H1 (cell line): ENCODE measurements at regions not wholly inside any gene's neighbourhood (a gene's known extent, or its start where the extent isn't known, plus 50 kb on each side); places are given as distances from the start of the nearest gene placed in this dataset.

Source experiments
- CTCF ChIA-PET: fragments of 300-600 bp; sonication (Branson Sonifier 250); formaldehyde crosslinking; loops from one replicate; lab custom pipeline; 2021; ENCODE audit not compliant: partially characterized antibody; lab: Charles Lee
- POLR2A ChIA-PET: fragments of 300-600 bp; sonication (Branson Sonifier 250); formaldehyde crosslinking; loops from one replicate; lab custom pipeline; 2021; ENCODE audit warnings: inconsistent platforms; ENCODE audit not compliant: partially characterized antibody; lab: Charles Lee
- DNase-seq, 2 experiments: peaks; one replicate each; pipeline versions ENCODE4 v3.0.0 to v3.0.0-alpha.2; 2010 to 2022; ENCODE audit warnings: low spot score in 2 of 2, low read depth in 1 of 2, mixed read lengths in 1 of 2
- FAIRE-seq: peaks from 2 replicates; lab custom pipeline; 2011; peaks lifted over from hg19 to GRCh38; lab: Jason Lieb, UNC
- H2AFZ ChIP-seq: 2 replicates; pipeline ENCODE4 v1.8.1; 2012; ENCODE audit warnings: low read length, inconsistent platforms
- H2AK5ac ChIP-seq: 2 replicates; pipeline ENCODE4 v1.6.1; 2013; ENCODE audit warnings: low read depth, low read length
- H2BK120ac ChIP-seq: replicated peaks from 2 replicates; pipeline ENCODE3; 2013; ENCODE audit warnings: low read depth, low read length, inconsistent platforms
- H2BK12ac ChIP-seq: 2 replicates; pipeline ENCODE4 v1.6.1; 2013; ENCODE audit warnings: low read depth, low read length
- H2BK15ac ChIP-seq: 2 replicates; pipeline ENCODE4 v1.6.1; 2013; ENCODE audit warnings: low read length
- H2BK20ac ChIP-seq: 2 replicates; pipeline ENCODE4 v1.6.1; 2013; ENCODE audit warnings: low read length
- H2BK5ac ChIP-seq: 2 replicates; pipeline ENCODE4 v1.6.1; 2013; ENCODE audit warnings: low read depth, low read length
- H3K14ac ChIP-seq: 2 replicates; pipeline ENCODE4 v1.6.1; 2013; ENCODE audit warnings: inconsistent platforms; ENCODE audit not compliant: insufficient read length
- H3K18ac ChIP-seq: 2 replicates; pipeline ENCODE4 v1.6.1; 2013; ENCODE audit warnings: low read length; ENCODE audit errors: extremely low read depth
- H3K23ac ChIP-seq: 2 replicates; pipeline ENCODE4 v1.6.1; 2013; ENCODE audit warnings: inconsistent platforms; ENCODE audit not compliant: insufficient read length
- H3K23me2 ChIP-seq: 2 replicates; pipeline ENCODE4 v1.6.1; 2013; ENCODE audit warnings: low read depth, low read length
- H3K27ac ChIP-seq: 2 replicates; pipeline ENCODE4 v1.6.1; 2011; ENCODE audit warnings: low read depth, low read length, inconsistent platforms
- H3K27me3 ChIP-seq, 4 experiments: replicated peaks in 1 of 4; 1 replicate in 1 of 4; 2 replicates in 3 of 4; pipeline versions ENCODE4 v1.6.1 to v1.8.1; 2011 to 2013; ENCODE audit warnings: low read length in 3 of 4, mild to moderate bottlenecking in 3 of 4, inconsistent platforms in 2 of 4, mixed read lengths in 2 of 4, moderate library complexity in 1 of 4; ENCODE audit not compliant: control insufficient read depth in 3 of 4, insufficient read depth in 3 of 4; ENCODE audit errors: extremely low read depth in 1 of 4
- H3K36me3 ChIP-seq, 4 experiments: 2 replicates each; pipeline versions ENCODE4 v1.6.1 to v1.8.1; 2011 to 2013; ENCODE audit warnings: mild to moderate bottlenecking in 4 of 4, low read length in 3 of 4, moderate library complexity in 2 of 4, control low read depth in 1 of 4, inconsistent platforms in 1 of 4; ENCODE audit not compliant: insufficient read depth in 4 of 4, control insufficient read depth in 2 of 4
- H3K4ac ChIP-seq: replicated peaks from 2 replicates; pipeline ENCODE3; 2013; ENCODE audit warnings: low read length, low read depth, mixed read lengths, inconsistent platforms; ENCODE audit not compliant: insufficient read length
- H3K4me1 ChIP-seq, 4 experiments: replicated peaks in 1 of 4; 1 replicate in 1 of 4; 2 replicates in 3 of 4; pipeline versions ENCODE4 v1.6.1 to v1.8.1; 2011 to 2013; ENCODE audit warnings: low read length in 3 of 4, inconsistent platforms in 2 of 4, mixed read lengths in 1 of 4; ENCODE audit not compliant: insufficient read depth in 4 of 4, control insufficient read depth in 3 of 4
- H3K4me2 ChIP-seq, 2 experiments: 2 replicates each; pipeline versions ENCODE4 v1.6.1 to v1.8.1; 2011 to 2013; ENCODE audit warnings: low read depth in 2 of 2, low read length in 2 of 2, control low read depth in 1 of 2, inconsistent platforms in 1 of 2, mild to moderate bottlenecking in 1 of 2; ENCODE audit not compliant: insufficient read depth in 1 of 2
- H3K4me3 ChIP-seq, 4 experiments: fragments of 200-600, 300-600 bp in 1 of 4; sonication (generic), shearing (Covaris generic), sonication (Bioruptor Twin) in 1 of 4; 2 replicates each; pipeline versions ENCODE4 v1.5.1 to v1.8.1; 2011 to 2016; ENCODE audit warnings: low read length in 4 of 4, low read depth in 3 of 4, control low read depth in 2 of 4, inconsistent platforms in 2 of 4, mild to moderate bottlenecking in 2 of 4, mixed read lengths in 1 of 4, moderate library complexity in 1 of 4; ENCODE audit not compliant: insufficient read depth in 2 of 4; ENCODE audit errors: extremely low read depth in 1 of 4
- H3K56ac ChIP-seq: replicated peaks from 2 replicates; pipeline ENCODE3; 2013; ENCODE audit warnings: low read depth, mild to moderate bottlenecking, mixed read lengths, low read length, inconsistent platforms; ENCODE audit not compliant: insufficient read length
- H3K79me1 ChIP-seq: 2 replicates; pipeline ENCODE4 v1.6.1; 2013; ENCODE audit warnings: low read depth, low read length, control low read depth
- H3K79me2 ChIP-seq, 2 experiments: 2 replicates each; pipeline versions ENCODE4 v1.6.1 to v1.8.1; 2012 to 2013; ENCODE audit warnings: low read length in 2 of 2, mild to moderate bottlenecking in 2 of 2, inconsistent platforms in 1 of 2; ENCODE audit not compliant: insufficient read depth in 2 of 2, control insufficient read depth in 1 of 2
- H3K9ac ChIP-seq, 4 experiments: replicated peaks in 1 of 4; 1 replicate in 1 of 4; 2 replicates in 3 of 4; pipeline versions ENCODE4 v1.6.1 to v1.8.1; 2011 to 2013; ENCODE audit warnings: low read depth in 3 of 4, low read length in 3 of 4, control low read depth in 2 of 4, mild to moderate bottlenecking in 2 of 4, moderate library complexity in 2 of 4, inconsistent platforms in 1 of 4; ENCODE audit errors: extremely low read depth in 1 of 4
- H3K9me3 ChIP-seq, 2 experiments: 2 replicates each; pipeline versions ENCODE4 v1.6.1 to v1.8.1; 2012 to 2013; ENCODE audit warnings: mild to moderate bottlenecking in 2 of 2, moderate library complexity in 2 of 2, control low read depth in 1 of 2, inconsistent platforms in 1 of 2, low read depth in 1 of 2, low read length in 1 of 2, mixed read lengths in 1 of 2; ENCODE audit not compliant: insufficient read depth in 2 of 2
- H4K20me1 ChIP-seq, 2 experiments: replicated peaks in 1 of 2; 2 replicates each; pipeline versions ENCODE3 to v1.8.1; 2011 to 2013; ENCODE audit warnings: inconsistent platforms in 2 of 2, low read length in 2 of 2, mild to moderate bottlenecking in 1 of 2; ENCODE audit not compliant: insufficient read depth in 2 of 2, control insufficient read depth in 1 of 2
- H4K5ac ChIP-seq: 2 replicates; pipeline ENCODE4 v1.6.1; 2013; ENCODE audit warnings: low read length, low read depth, mixed read lengths, inconsistent platforms; ENCODE audit not compliant: insufficient read length
- H4K8ac ChIP-seq: 2 replicates; pipeline ENCODE4 v1.8.0; 2013; ENCODE audit warnings: mild to moderate bottlenecking, moderate library complexity, low read length, inconsistent platforms; ENCODE audit not compliant: insufficient read depth; ENCODE audit errors: extremely low read depth
- H4K91ac ChIP-seq: replicated peaks from 2 replicates; pipeline ENCODE3; 2013; ENCODE audit warnings: low read length, mixed read lengths, inconsistent platforms; ENCODE audit not compliant: insufficient read length
- BCL11A ChIP-seq, 2 experiments: IDR thresholded peaks; one replicate each; pipeline ENCODE4 v1.6.1; 2011; ENCODE audit warnings: low read depth in 2 of 2, low read length in 2 of 2, mild to moderate bottlenecking in 2 of 2
- CREB1 ChIP-seq: IDR thresholded peaks from 2 replicates; pipeline ENCODE4 v1.6.1; 2012; ENCODE audit warnings: inconsistent platforms
- HDAC6 ChIP-seq: IDR thresholded peaks from one replicate; pipeline ENCODE4 v1.7.1; 2012; ENCODE audit warnings: low read depth, mild to moderate bottlenecking, inconsistent platforms, low read length, moderate library complexity
- WGBS, 2 experiments: shearing (Covaris generic) in 1 of 2; methylation state at CpG; one replicate each; pipeline versions ENCODE4 v1.1.6 to v1.1.7; 2013 to 2015; ENCODE audit warnings: low lambda C conversion rate in 2 of 2, mixed read lengths in 2 of 2, inconsistent platforms in 1 of 2, low coverage in 1 of 2, missing lambda C conversion rate in 1 of 2; ENCODE audit not compliant: insufficient replicate concordance in 2 of 2, insufficient coverage in 1 of 2, insufficient read length in 1 of 2; ENCODE audit errors: extremely low coverage in 1 of 2, missing lambda C conversion rate in 1 of 2; 5-methylcytosine and 5-hydroxymethylcytosine counted together

DNA sequence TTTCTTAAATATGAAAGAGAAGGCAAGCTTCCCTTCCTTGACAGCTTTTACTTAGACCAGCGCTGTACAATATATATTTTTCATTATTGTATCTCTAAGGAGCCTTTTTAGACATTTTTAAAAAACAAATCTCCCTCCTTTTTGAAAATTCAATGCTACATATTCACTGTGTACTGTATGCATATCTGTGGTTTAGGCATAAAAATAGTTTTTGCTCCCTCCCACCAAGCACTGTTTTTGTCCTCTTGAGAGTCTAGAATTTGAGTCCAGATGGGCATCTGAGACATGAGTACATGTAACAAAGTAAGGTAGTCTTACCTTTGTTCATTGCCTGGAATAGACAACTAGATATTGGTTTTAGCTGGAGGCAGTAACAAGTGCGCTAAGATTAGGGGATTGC lies 488.5 kb upstream of the RUNX1 start:
- no peak overlapping the region for H2BK12ac ChIP-seq
- no peak overlapping the region for H3K4me2 ChIP-seq
- H3K9ac ChIP-seq: no peak overlapping the region
- ChIA-PET POLR2A (no interaction called here), CTCF (interaction anchor here (0.9 kb wide), 1 partner anchor 17 kb away, joined by 3 read pairs; no protein-coding TSS in a partner anchor)
- H3K79me2 ChIP-seq: no peaks in the 10 kb centered on the region
- peaks cover 4 to 8% of the 10 kb centered on the region in 2 experiments for H3K9me3 ChIP-seq
- FAIRE-seq (no peak), DNase-seq (no peak)
- H4K8ac ChIP-seq: no peak overlapping the region
- H3K23me2 ChIP-seq: no peaks in the 10 kb centered on the region
- no peak overlapping the region for H3K56ac ChIP-seq
- no peak overlapping the region for H4K91ac ChIP-seq
- no peak overlapping the region for H2AK5ac ChIP-seq
- H2BK5ac ChIP-seq: no peak overlapping the region
- H2BK20ac ChIP-seq: no peak overlapping the region
- no peak overlapping the region for H3K4me3 ChIP-seq
- H2BK15ac ChIP-seq: no peak overlapping the region
- no peak overlapping the region for H3K4ac ChIP-seq
- no peak overlapping the region for H3K23ac ChIP-seq
- no peak overlapping the region for H2AFZ ChIP-seq
- 84% methylated on average over 2 of the region's 2 CpGs; no CpG with 5 or more reads in 1 of the 2 experiments for WGBS, 2 experiments
- peaks cover 0 to 1% (median 0%) of the 10 kb centered on the region in 4 experiments; a peak in 1 of 7 replicates for H3K27me3 ChIP-seq
- H3K27ac ChIP-seq: no peak overlapping the region
- no peak overlapping the region for H2BK120ac ChIP-seq
- H3K36me3 ChIP-seq: no peaks in the 10 kb centered on the region
- no peak overlapping the region for H4K5ac ChIP-seq
- H3K79me1 ChIP-seq: no peaks in the 10 kb centered on the region
- TF ChIP-seq BCL11A (IDR thresholded peaks at IDR 0.05; ENCODE audit: low read depth in 2 of 2, low read length in 2 of 2) (no peak), CREB1 (no peak), HDAC6 (no peak)
- H4K20me1 ChIP-seq: no peaks in the 10 kb centered on the region
- H3K18ac ChIP-seq: no peak overlapping the region
- H3K14ac ChIP-seq: no peak overlapping the region
- H3K4me1 ChIP-seq: no peaks in the 10 kb centered on the region
